ENCODE measurements at regions not wholly inside any gene's neighbourhood (a gene's known extent, or its start where the extent isn't known, plus 50 kb on each side); places are given as distances from the start of the nearest gene placed in this dataset.
"Not testable (repeated sequence)": the region's sequence is repeated elsewhere in the genome, so short reads cannot be mapped to it uniquely, and the experiment has no call there.

DNA sequence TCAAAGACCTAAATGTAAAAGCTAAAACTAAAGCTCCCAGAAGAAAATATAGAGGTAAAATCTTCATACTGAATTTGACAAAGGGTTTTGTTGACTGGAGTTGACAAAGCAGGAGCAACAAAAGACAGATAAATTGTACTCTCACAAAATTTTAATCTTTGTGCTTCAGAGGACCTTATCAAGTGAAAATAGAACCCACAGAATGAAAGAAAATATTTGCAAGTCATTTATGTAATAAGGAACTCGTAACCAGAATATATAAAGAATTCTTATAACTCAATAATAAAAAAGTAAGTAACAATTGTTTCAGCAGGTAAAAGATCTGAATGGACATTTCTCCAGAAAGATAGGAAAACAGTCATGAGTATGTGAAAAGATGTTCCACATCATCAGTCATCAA is 62.0 kb upstream of the SRRM3 start:
- Histone ChIP-seq H3K4me3 (ENCODE audit: low read length in 3 of 3) (no peak overlapping the region), H3K9ac (ENCODE audit: low read length in 3 of 3) (no peak overlapping the region), H3K9me3 (ENCODE audit: control insufficient read depth in 2 of 3, insufficient read depth in 1 of 3, low read length in 3 of 3) (no peaks in the 10 kb centered on the region), H3K27me3 (ENCODE audit: control insufficient read depth, insufficient read depth, low read length) (no peaks in the 10 kb centered on the region), H3K27ac (ENCODE audit: low read depth in 2 of 2, low read length in 2 of 2) (no peak overlapping the region), H3K4me1 (ENCODE audit: control insufficient read depth in 2 of 3, insufficient read depth in 2 of 3, low read depth in 1 of 3, low read length in 3 of 3) (no peaks in the 10 kb centered on the region), H3K36me3 (ENCODE audit: control insufficient read depth in 2 of 3, insufficient read depth in 3 of 3, low read length in 3 of 3) (no peaks in the 10 kb centered on the region)
- FAIRE-seq = no peak
- no peak for DNase-seq
- intact Hi-C loops (cut with DNase I) = no loop called here
- TF ChIP-seq, protein P1, sequence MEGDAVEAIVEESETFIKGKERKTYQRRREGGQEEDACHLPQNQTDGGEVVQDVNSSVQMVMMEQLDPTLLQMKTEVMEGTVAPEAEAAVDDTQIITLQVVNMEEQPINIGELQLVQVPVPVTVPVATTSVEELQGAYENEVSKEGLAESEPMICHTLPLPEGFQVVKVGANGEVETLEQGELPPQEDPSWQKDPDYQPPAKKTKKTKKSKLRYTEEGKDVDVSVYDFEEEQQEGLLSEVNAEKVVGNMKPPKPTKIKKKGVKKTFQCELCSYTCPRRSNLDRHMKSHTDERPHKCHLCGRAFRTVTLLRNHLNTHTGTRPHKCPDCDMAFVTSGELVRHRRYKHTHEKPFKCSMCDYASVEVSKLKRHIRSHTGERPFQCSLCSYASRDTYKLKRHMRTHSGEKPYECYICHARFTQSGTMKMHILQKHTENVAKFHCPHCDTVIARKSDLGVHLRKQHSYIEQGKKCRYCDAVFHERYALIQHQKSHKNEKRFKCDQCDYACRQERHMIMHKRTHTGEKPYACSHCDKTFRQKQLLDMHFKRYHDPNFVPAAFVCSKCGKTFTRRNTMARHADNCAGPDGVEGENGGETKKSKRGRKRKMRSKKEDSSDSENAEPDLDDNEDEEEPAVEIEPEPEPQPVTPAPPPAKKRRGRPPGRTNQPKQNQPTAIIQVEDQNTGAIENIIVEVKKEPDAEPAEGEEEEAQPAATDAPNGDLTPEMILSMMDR (IDR thresholded peaks at IDR 0.05; ENCODE audit: borderline replicate concordance, extremely low read depth, insufficient read depth) = no peak

DNA sequence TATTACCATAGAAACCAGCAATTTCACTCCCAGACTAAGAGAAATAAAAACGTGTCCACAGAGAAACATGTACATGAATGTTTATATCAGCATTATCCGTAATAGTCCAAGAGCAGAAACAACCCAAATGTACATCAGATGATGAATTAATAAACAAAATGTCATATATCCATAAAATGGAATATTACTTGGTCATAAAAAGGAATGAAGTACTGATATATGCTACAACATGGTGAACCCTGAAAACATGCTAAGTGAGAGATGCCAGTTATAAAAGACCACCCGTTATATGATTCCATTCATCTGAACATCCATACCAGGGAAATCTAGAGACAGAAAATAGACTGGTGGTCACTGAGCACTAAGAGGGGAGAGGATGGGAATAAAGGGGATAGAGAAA is 61.4 kb upstream of the SRRM3 start:
- H3K9ac ChIP-seq (ENCODE audit: low read length in 3 of 3); H3K27me3 ChIP-seq (ENCODE audit: control insufficient read depth, insufficient read depth, low read length); H3K9me3 ChIP-seq (ENCODE audit: control insufficient read depth in 2 of 3, insufficient read depth in 1 of 3, low read length in 3 of 3); H3K27ac ChIP-seq (ENCODE audit: low read depth in 2 of 2, low read length in 2 of 2); H3K36me3 ChIP-seq (ENCODE audit: control insufficient read depth in 2 of 3, insufficient read depth in 3 of 3, low read length in 3 of 3); DNase-seq; H3K4me3 ChIP-seq (ENCODE audit: low read length in 3 of 3); intact Hi-C loops (cut with DNase I); FAIRE-seq; H3K4me1 ChIP-seq (ENCODE audit: control insufficient read depth in 2 of 3, insufficient read depth in 2 of 3, low read depth in 1 of 3, low read length in 3 of 3): not testable (repeated sequence)

GRCh38 chr7:76142861-76143260 is 58.8 kb upstream of the SRRM3 start:
- no peaks in the 10 kb centered on the region for H3K9me3 ChIP-seq (ENCODE audit: control insufficient read depth in 2 of 3, insufficient read depth in 1 of 3, low read length in 3 of 3)
- no peaks in the 10 kb centered on the region for H3K4me1 ChIP-seq (ENCODE audit: control insufficient read depth in 2 of 3, insufficient read depth in 2 of 3, low read depth in 1 of 3, low read length in 3 of 3)
- H3K27ac ChIP-seq (ENCODE audit: low read depth in 2 of 2, low read length in 2 of 2) = no peak overlapping the region
- intact Hi-C loops (cut with DNase I) = no loop called here
- DNase-seq = no peak
- no peak for FAIRE-seq
- H3K27me3 ChIP-seq (ENCODE audit: control insufficient read depth, insufficient read depth, low read length) = no peaks in the 10 kb centered on the region
- H3K4me3 ChIP-seq (ENCODE audit: low read length in 3 of 3) = no peak overlapping the region
- H3K36me3 ChIP-seq (ENCODE audit: control insufficient read depth in 2 of 3, insufficient read depth in 3 of 3, low read length in 3 of 3) = no peaks in the 10 kb centered on the region
- H3K9ac ChIP-seq (ENCODE audit: low read length in 3 of 3) = no peak overlapping the region
- TF ChIP-seq, protein P1 (IDR thresholded peaks at IDR 0.05; ENCODE audit: borderline replicate concordance, extremely low read depth, insufficient read depth) = no peak

DNA sequence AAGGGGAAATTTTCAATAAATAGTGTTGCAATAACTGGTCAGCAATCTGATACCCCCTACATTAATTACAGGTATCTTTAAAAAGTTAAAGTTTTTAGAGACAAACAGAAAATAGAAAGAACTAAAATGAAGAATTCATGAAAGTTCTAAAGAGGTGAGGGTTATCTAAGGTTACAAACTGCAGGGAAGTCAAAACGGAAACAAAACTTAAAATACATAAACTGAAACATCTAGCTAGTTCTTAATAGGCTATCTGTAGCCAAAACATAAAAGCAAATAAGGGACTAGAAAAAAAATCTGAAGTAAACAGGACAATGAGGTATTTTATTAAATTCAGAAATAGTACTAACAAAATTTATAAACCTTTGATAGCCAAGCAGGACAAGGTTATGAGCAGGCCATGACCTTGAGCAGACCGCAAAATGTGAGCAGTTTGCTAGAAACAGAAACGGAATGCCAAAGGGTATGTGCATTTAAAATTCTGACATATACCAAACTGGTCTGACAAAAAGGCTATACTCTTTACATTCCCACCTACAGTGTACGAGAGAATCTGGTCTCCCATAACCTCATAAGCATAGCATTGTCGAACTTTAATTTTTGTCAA is 56.9 kb upstream of the SRRM3 start:
- DNase-seq; FAIRE-seq; H3K4me1 ChIP-seq (ENCODE audit: control insufficient read depth in 2 of 3, insufficient read depth in 2 of 3, low read depth in 1 of 3, low read length in 3 of 3); H3K9ac ChIP-seq (ENCODE audit: low read length in 3 of 3); H3K27ac ChIP-seq (ENCODE audit: low read depth in 2 of 2, low read length in 2 of 2); H3K9me3 ChIP-seq (ENCODE audit: control insufficient read depth in 2 of 3, insufficient read depth in 1 of 3, low read length in 3 of 3); H3K27me3 ChIP-seq (ENCODE audit: control insufficient read depth, insufficient read depth, low read length); H3K36me3 ChIP-seq (ENCODE audit: control insufficient read depth in 2 of 3, insufficient read depth in 3 of 3, low read length in 3 of 3); H3K4me3 ChIP-seq (ENCODE audit: low read length in 3 of 3); intact Hi-C loops (cut with DNase I): not testable (repeated sequence)

All from kidney (tissue), 13 donors.